A549 (cell line): ENCODE measurements at regions not wholly inside any gene's neighbourhood (a gene's known extent, or its start where the extent isn't known, plus 50 kb on each side); places are given as distances from the start of the nearest gene placed in this dataset.

Experiments used
- CTCF ChIP-seq: fragments of >200 bp; sonication (Bioruptor Twin); formaldehyde crosslinking; IDR thresholded peaks from 3 replicates; pipeline ENCODE4 v1.5.1; 2016
- EHMT2 ChIP-seq: fragments of 200-600 bp; sonication (generic); IDR thresholded peaks from 2 replicates; pipeline ENCODE4 v1.6.1; 2016; ENCODE audit warnings: antibody characterized with exemption, low read depth, mild to moderate bottlenecking, moderate library complexity
- EP300 ChIP-seq, 2 experiments: fragments of >200 bp; sonication (Bioruptor Twin); formaldehyde crosslinking; IDR thresholded peaks; 2 replicates in 1 of 2; 3 replicates in 1 of 2; pipeline ENCODE4 v1.6.1; 2016 to 2017
- JUN ChIP-seq, 2 experiments: fragments of >200 bp; sonication (Bioruptor Twin); formaldehyde crosslinking; IDR thresholded peaks; 2 replicates in 1 of 2; 3 replicates in 1 of 2; pipeline ENCODE4 v1.6.1; 2016 to 2017
- MAFK ChIP-seq: fragments of 450-650 bp; IDR thresholded peaks from 2 replicates; pipeline ENCODE4 v1.6.1; 2014; ENCODE audit not compliant: partially characterized antibody
- MYC ChIP-seq: IDR thresholded peaks from 2 replicates; pipeline ENCODE4 v1.6.1; 2012; ENCODE audit warnings: mild to moderate bottlenecking, inconsistent platforms, low read length, improper control_type of control experiment, borderline replicate concordance
- POLR2A ChIP-seq: IDR thresholded peaks from 2 replicates; pipeline ENCODE4 v1.6.1; 2012; ENCODE audit warnings: mild to moderate bottlenecking, low read length
- POLR2AphosphoS2 ChIP-seq: conservative IDR thresholded peaks from 2 replicates; pipeline ENCODE4 v1.6.1; 2012; ENCODE audit warnings: low read length, improper control_type of control experiment, inconsistent platforms
- RAD21 ChIP-seq, 2 experiments: fragments of >200 bp in 1 of 2; sonication (Bioruptor Twin) in 1 of 2; formaldehyde crosslinking in 1 of 2; IDR thresholded peaks in 1 of 2; conservative IDR thresholded peaks in 1 of 2; 2 replicates in 1 of 2; 3 replicates in 1 of 2; pipeline ENCODE4 v1.6.1; 2012 to 2018; ENCODE audit warnings: inconsistent platforms in 1 of 2
- RCOR1 ChIP-seq: fragments of 150-350 bp; IDR thresholded peaks from 2 replicates; pipeline ENCODE4 v1.6.1; 2014; ENCODE audit warnings: antibody characterized with exemption, low read length, low read depth
- REST ChIP-seq: fragments of 200-600 bp; sonication (generic); IDR thresholded peaks from 2 replicates; pipeline ENCODE4 v1.6.1; 2016; ENCODE audit warnings: antibody characterized with exemption, mild to moderate bottlenecking, moderate library complexity

GRCh38 chr2:77588438-77588837 is 66.3 kb upstream of the LRRTM4 start:
- no peak for TF ChIP-seq RCOR1
- no peak for TF ChIP-seq POLR2A
- TF ChIP-seq EP300 (IDR thresholded peaks at IDR 0.05) = no peak
- TF ChIP-seq MYC = no peak
- TF ChIP-seq POLR2AphosphoS2 = no peak
- no peak for TF ChIP-seq EHMT2
- no peak for TF ChIP-seq CTCF
- TF ChIP-seq RAD21 (conservative IDR thresholded peaks at IDR 0.05 in 1 of 2, IDR thresholded peaks at IDR 0.05 in 1 of 2) = no peak
- no peak for TF ChIP-seq JUN (IDR thresholded peaks at IDR 0.05)
- TF ChIP-seq MAFK = peak; percentile 48
- TF ChIP-seq REST = no peak
